H9 (cell line): ENCODE measurements at regions not wholly inside any gene's neighbourhood (a gene's known extent, or its start where the extent isn't known, plus 50 kb on each side); places are given as distances from the start of the nearest gene placed in this dataset.
A peak's percentile ranks its signal among the peaks of the same experiment; 100 is the strongest.

Experiments
- DNase-seq: peaks from one replicate; pipeline ENCODE4 v3.0.0-alpha.2; 2017
- H2AFZ ChIP-seq: one replicate; pipeline ENCODE4 v1.6.1; 2013; ENCODE audit warnings: mild to moderate bottlenecking, low read length, control low read depth, moderate library complexity
- H2AK5ac ChIP-seq: 2 replicates; pipeline ENCODE4 v1.6.1; 2013; ENCODE audit warnings: low read length, control low read depth, mixed read lengths; ENCODE audit not compliant: insufficient read length
- H2BK120ac ChIP-seq: one replicate; pipeline ENCODE4 v1.6.1; 2013; ENCODE audit warnings: low read depth, mild to moderate bottlenecking, low read length, control low read depth, inconsistent platforms; ENCODE audit not compliant: poor library complexity, severe bottlenecking
- H2BK12ac ChIP-seq: 2 replicates; pipeline ENCODE4 v1.6.1; 2013; ENCODE audit warnings: low read length, control low read depth, mixed read lengths, low read depth; ENCODE audit not compliant: insufficient read length
- H2BK15ac ChIP-seq: 2 replicates; pipeline ENCODE4 v1.6.1; 2013; ENCODE audit warnings: low read depth, low read length, control low read depth
- H2BK20ac ChIP-seq: one replicate; pipeline ENCODE4 v1.6.1; 2013; ENCODE audit warnings: low read depth, mild to moderate bottlenecking, low read length, control low read depth, inconsistent platforms; ENCODE audit not compliant: poor library complexity, severe bottlenecking
- H2BK5ac ChIP-seq: 2 replicates; pipeline ENCODE4 v1.6.1; 2013; ENCODE audit warnings: low read length, control low read depth, mixed read lengths; ENCODE audit not compliant: insufficient read length
- H3K14ac ChIP-seq: 2 replicates; pipeline ENCODE4 v1.6.1; 2013; ENCODE audit warnings: low read length, control low read depth; ENCODE audit not compliant: insufficient read depth
- H3K18ac ChIP-seq: 2 replicates; pipeline ENCODE4 v1.6.1; 2013; ENCODE audit warnings: low read depth, mild to moderate bottlenecking, mixed read lengths, low read length, control low read depth; ENCODE audit not compliant: insufficient read length
- H3K23ac ChIP-seq: 2 replicates; pipeline ENCODE4 v1.6.1; 2013; ENCODE audit warnings: low read length, control low read depth, mixed read lengths, low read depth; ENCODE audit not compliant: insufficient read length
- H3K23me2 ChIP-seq: 2 replicates; pipeline ENCODE4 v1.6.1; 2013; ENCODE audit warnings: low read depth, mild to moderate bottlenecking, mixed read lengths, low read length, control low read depth; ENCODE audit not compliant: insufficient read length, poor library complexity, severe bottlenecking
- H3K27ac ChIP-seq: 2 replicates; pipeline ENCODE4 v1.5.1; 2013; ENCODE audit warnings: low read length, control low read depth, mixed read lengths, low read depth; ENCODE audit not compliant: insufficient read length
- H3K27me3 ChIP-seq: 2 replicates; pipeline ENCODE4 v1.6.1; 2013; ENCODE audit warnings: low read length, control low read depth, inconsistent platforms; ENCODE audit not compliant: insufficient read depth
- H3K4ac ChIP-seq: 2 replicates; pipeline ENCODE4 v1.6.1; 2013; ENCODE audit warnings: low read depth, mild to moderate bottlenecking, control low read depth, inconsistent platforms, low read length, moderate library complexity
- H3K4me1 ChIP-seq: 2 replicates; pipeline ENCODE4 v1.6.1; 2013; ENCODE audit warnings: low read length, control low read depth, inconsistent platforms; ENCODE audit not compliant: insufficient read depth
- H3K4me2 ChIP-seq: 2 replicates; pipeline ENCODE4 v1.6.1; 2013; ENCODE audit warnings: low read length, control low read depth, mixed read lengths; ENCODE audit not compliant: insufficient read length, insufficient read depth
- H3K56ac ChIP-seq: 2 replicates; pipeline ENCODE4 v1.6.1; 2013; ENCODE audit warnings: low read depth, mild to moderate bottlenecking, mixed read lengths, low read length, control low read depth; ENCODE audit not compliant: insufficient read length
- H3K79me1 ChIP-seq: 2 replicates; pipeline ENCODE4 v1.6.1; 2013; ENCODE audit warnings: low read depth, mild to moderate bottlenecking, moderate library complexity, low read length, control low read depth, inconsistent platforms; ENCODE audit not compliant: insufficient read depth, poor library complexity, severe bottlenecking
- H3K79me2 ChIP-seq: 2 replicates; pipeline ENCODE4 v1.6.1; 2013; ENCODE audit warnings: low read length, control low read depth, inconsistent platforms; ENCODE audit not compliant: insufficient read depth
- H3K9ac ChIP-seq: 2 replicates; pipeline ENCODE4 v1.6.1; 2013; ENCODE audit warnings: low read length, control low read depth, mixed read lengths; ENCODE audit not compliant: insufficient read length; ENCODE audit errors: extremely low read depth
- H3K9me3 ChIP-seq: one replicate; pipeline ENCODE4 v1.6.1; 2013; ENCODE audit warnings: low read depth, low read length, inconsistent platforms; ENCODE audit not compliant: control insufficient read depth
- H3T11ph ChIP-seq: one replicate; pipeline ENCODE4 v1.6.1; 2013; ENCODE audit warnings: mild to moderate bottlenecking, low read length, control low read depth, inconsistent platforms
- H4K20me1 ChIP-seq: one replicate; pipeline ENCODE4 v1.6.1; 2013; ENCODE audit not compliant: control insufficient read depth, insufficient read length, insufficient read depth
- H4K5ac ChIP-seq: 2 replicates; pipeline ENCODE4 v1.6.1; 2013; ENCODE audit warnings: low read depth, mild to moderate bottlenecking, mixed read lengths, low read length, control low read depth; ENCODE audit not compliant: insufficient read length
- H4K8ac ChIP-seq: replicated peaks from 2 replicates; pipeline ENCODE4 v1.6.1; 2013; ENCODE audit warnings: low read length, control low read depth, mixed read lengths, low read depth; ENCODE audit not compliant: insufficient read length
- H4K91ac ChIP-seq: 2 replicates; pipeline ENCODE4 v1.6.1; 2013; ENCODE audit warnings: low read depth, mild to moderate bottlenecking, moderate library complexity, mixed read lengths, low read length, control low read depth; ENCODE audit not compliant: insufficient read length
- H3K27ac Mint-ChIP-seq, 3 experiments: 2 replicates in 2 of 3; 3 replicates in 1 of 3; pipeline ENCODE4 v1.8.0; 2020 to 2021; ENCODE audit warnings: mixed read lengths in 3 of 3, mild to moderate bottlenecking in 1 of 3, moderate library complexity in 1 of 3
- H3K27me3 Mint-ChIP-seq: 2 replicates; pipeline ENCODE4 v1.8.0; 2021; ENCODE audit warnings: low read depth, mild to moderate bottlenecking, moderate library complexity, mixed read lengths
- H3K36me3 Mint-ChIP-seq, 3 experiments: 2 replicates in 2 of 3; 3 replicates in 1 of 3; pipeline ENCODE4 v1.8.0; 2020 to 2021; ENCODE audit warnings: low read depth in 3 of 3, mixed read lengths in 3 of 3; ENCODE audit not compliant: insufficient read depth in 1 of 3
- H3K4me1 Mint-ChIP-seq, 2 experiments: 2 replicates each; pipeline ENCODE4 v1.8.0; 2020; ENCODE audit warnings: mixed read lengths in 2 of 2
- H3K4me3 Mint-ChIP-seq, 2 experiments: 2 replicates in 1 of 2; 3 replicates in 1 of 2; pipeline ENCODE4 v1.8.0; 2020 to 2021; ENCODE audit warnings: mild to moderate bottlenecking in 2 of 2, mixed read lengths in 2 of 2, moderate library complexity in 1 of 2
- H3K9me3 Mint-ChIP-seq, 2 experiments: 2 replicates in 1 of 2; 3 replicates in 1 of 2; pipeline ENCODE4 v1.8.0; 2020; ENCODE audit warnings: mild to moderate bottlenecking in 2 of 2, mixed read lengths in 2 of 2, moderate library complexity in 1 of 2
- CTCF ChIP-seq: fragments of 200-600 bp; sonication (generic); conservative IDR thresholded peaks from 3 replicates; pipeline ENCODE4 v1.8.0; 2021; ENCODE audit warnings: antibody characterized with exemption, mild to moderate bottlenecking
- WGBS: extraction: QIAGEN DNeasy Blood & Tissue Kit; methylation state at CpG from one replicate; pipeline ENCODE4 v1.1.7; 2013; ENCODE audit warnings: missing lambda C conversion rate, low lambda C conversion rate, mixed read lengths; ENCODE audit not compliant: insufficient read length; ENCODE audit errors: extremely low coverage; 5-methylcytosine and 5-hydroxymethylcytosine counted together

GRCh38 chr3:105938101-105938500, 69.3 kb upstream of the CBLB start:
- Mint-ChIP-seq H3K4me1 (peaks cover 0 to 9% of the 10 kb centered on the region in 2 experiments; a peak in 2 of 4 replicates), H3K27ac (peak overlapping the region in 1 of 3 experiments; percentile 88; a peak in 2 of 7 replicates), H3K36me3 (no peaks in the 10 kb centered on the region), H3K4me3 (no peak overlapping the region), H3K27me3 (no peaks in the 10 kb centered on the region), H3K9me3 (peaks cover 0 to 3% of the 10 kb centered on the region in 2 experiments; a peak in 1 of 5 replicates)
- no peak overlapping the region for H2AK5ac ChIP-seq
- no peaks in the 10 kb centered on the region for H3K23me2 ChIP-seq
- no peak for TF ChIP-seq CTCF
- H3K4me2 ChIP-seq, result no peak overlapping the region
- H2BK15ac ChIP-seq, result no peak overlapping the region
- DNase-seq, result no peak
- H3K27me3 ChIP-seq, result no peaks in the 10 kb centered on the region
- H2AFZ ChIP-seq, result no peak overlapping the region
- no peaks in the 10 kb centered on the region for H3K9me3 ChIP-seq
- no peak overlapping the region for H3K56ac ChIP-seq
- no peak overlapping the region for H2BK12ac ChIP-seq
- no peak overlapping the region for H2BK5ac ChIP-seq
- no peak overlapping the region for H2BK20ac ChIP-seq
- no peak overlapping the region for H3T11ph ChIP-seq
- H3K9ac ChIP-seq, result no peak overlapping the region
- no peaks in the 10 kb centered on the region for H3K4me1 ChIP-seq
- WGBS, result no CpG with 5 or more reads among the region's 3 CpGs
- H3K14ac ChIP-seq, result no peak overlapping the region
- no peak overlapping the region for H3K4ac ChIP-seq
- no peaks in the 10 kb centered on the region for H4K20me1 ChIP-seq
- no peak overlapping the region for H2BK120ac ChIP-seq
- H3K27ac ChIP-seq, result no peak overlapping the region
- H4K91ac ChIP-seq, result no peak overlapping the region
- no peak overlapping the region for H4K5ac ChIP-seq
- no peak overlapping the region for H4K8ac ChIP-seq
- H3K18ac ChIP-seq, result no peak overlapping the region
- H3K23ac ChIP-seq, result no peak overlapping the region
- H3K79me2 ChIP-seq, result no peaks in the 10 kb centered on the region
- H3K79me1 ChIP-seq, result no peaks in the 10 kb centered on the region
